Caco-2 (cell line): ENCODE measurements at regions not wholly inside any gene's neighbourhood (a gene's known extent, or its start where the extent isn't known, plus 50 kb on each side); places are given as distances from the start of the nearest gene placed in this dataset.

Experiments used
- BruUV-seq: library from RNA; stranded (reverse); fragments of 400-500 nt; replicated peaks from 2 replicates; lab custom pipeline; 2021; lab: Mats Ljungman, UMichigan
- CTCF ChIA-PET: fragments of 300-600 bp; sonication (Branson Sonifier 250); formaldehyde crosslinking; loops from one replicate; lab custom pipeline; 2022; ENCODE audit warnings: antibody characterized with exemption; lab: Charles Lee
- POLR2A ChIA-PET: fragments of 300-600 bp; sonication (Branson Sonifier 250); formaldehyde crosslinking; loops from one replicate; lab custom pipeline; 2022; ENCODE audit warnings: antibody characterized with exemption; lab: Charles Lee
- DNase-seq, 2 experiments: peaks; one replicate each; pipeline versions ENCODE4 v3.0.0 to v3.0.0-alpha.2; 2020 to 2022
- H3K27me3 ChIP-seq: replicated peaks from 2 replicates; pipeline ENCODE4 v1.6.0; 2011; ENCODE audit warnings: low read length; ENCODE audit not compliant: control insufficient read depth, insufficient read depth
- H3K36me3 ChIP-seq: 2 replicates; pipeline ENCODE4 v1.5.1; 2011; ENCODE audit warnings: low read length; ENCODE audit not compliant: control insufficient read depth, insufficient read depth
- H3K4me1 ChIP-seq: fragments of 250-450 bp; sonication (Bioruptor Pico); 2 replicates; pipeline ENCODE4 v1.5.1; 2020; ENCODE audit warnings: mild to moderate bottlenecking
- H3K4me3 ChIP-seq: 2 replicates; pipeline ENCODE4 v1.5.1; 2011; ENCODE audit warnings: low read depth, mild to moderate bottlenecking, control low read depth, low read length
- H3K9me3 ChIP-seq: fragments of 250-450 bp; sonication (Bioruptor Pico); 2 replicates; pipeline ENCODE4 v1.5.1; 2020; ENCODE audit warnings: mild to moderate bottlenecking, moderate library complexity
- H3K27ac Mint-ChIP-seq: one replicate; pipeline ENCODE4 v1.8.0; 2022; ENCODE audit warnings: mixed read lengths; ENCODE audit not compliant: unreplicated experiment
- H3K27me3 Mint-ChIP-seq: one replicate; pipeline ENCODE4 v1.8.0; 2022; ENCODE audit warnings: mixed read lengths; ENCODE audit not compliant: insufficient read depth, unreplicated experiment
- H3K36me3 Mint-ChIP-seq: one replicate; pipeline ENCODE4 v1.8.0; 2022; ENCODE audit warnings: mild to moderate bottlenecking, mixed read lengths; ENCODE audit not compliant: insufficient read depth, unreplicated experiment
- H3K4me1 Mint-ChIP-seq: one replicate; pipeline ENCODE4 v1.8.0; 2022; ENCODE audit warnings: low read depth, mixed read lengths; ENCODE audit not compliant: unreplicated experiment
- H3K4me3 Mint-ChIP-seq: one replicate; pipeline ENCODE4 v1.8.0; 2022; ENCODE audit warnings: mild to moderate bottlenecking, moderate library complexity, mixed read lengths; ENCODE audit not compliant: unreplicated experiment
- H3K9me3 Mint-ChIP-seq: one replicate; pipeline ENCODE4 v1.8.0; 2022; ENCODE audit warnings: mixed read lengths; ENCODE audit not compliant: unreplicated experiment
- CTCF ChIP-seq, 2 experiments: fragments of 200-600 bp in 1 of 2; IDR thresholded peaks; 1 replicate in 1 of 2; 2 replicates in 1 of 2; pipeline versions ENCODE4 v1.5.1 to v1.8.0; 2011 to 2022; ENCODE audit warnings: antibody characterized with exemption in 1 of 2, control low read depth in 1 of 2, inconsistent platforms in 1 of 2, low read depth in 1 of 2, low read length in 1 of 2, mild to moderate bottlenecking in 1 of 2, moderate library complexity in 1 of 2; ENCODE audit not compliant: insufficient read depth in 1 of 2, severe bottlenecking in 1 of 2, unreplicated experiment in 1 of 2
- intact Hi-C: fragments of 100-400 bp; cut with micrococcal nuclease; formaldehyde crosslinking; loops from one replicate; pipeline ENCODE4 v1.10.0; 2022; ENCODE audit not compliant: unreplicated experiment

- no peak for DNase-seq
- no peak overlapping the region for H3K4me3 ChIP-seq
- H3K4me1 ChIP-seq, result no peaks in the 10 kb centered on the region
- intact Hi-C loops, result no loop called here
- no peaks in the 10 kb centered on the region for H3K9me3 ChIP-seq
- CTCF ChIA-PET, result no interaction called here
- H3K27ac Mint-ChIP-seq, result no peak overlapping the region
- H3K9me3 Mint-ChIP-seq, result no peaks in the 10 kb centered on the region
- H3K36me3 ChIP-seq, result no peaks in the 10 kb centered on the region
- H3K36me3 Mint-ChIP-seq, result no peaks in the 10 kb centered on the region
- POLR2A ChIA-PET, result no interaction called here
- H3K4me1 Mint-ChIP-seq, result no peaks in the 10 kb centered on the region
- H3K27me3 ChIP-seq, result no peaks in the 10 kb centered on the region
- TF ChIP-seq CTCF (IDR thresholded peaks at IDR 0.05; ENCODE audit: insufficient read depth in 1 of 2, low read depth in 1 of 2, low read length in 1 of 2, severe bottlenecking in 1 of 2, unreplicated experiment in 1 of 2), result no peak
- no TSS peak for BruUV-seq
- no peaks in the 10 kb centered on the region for H3K27me3 Mint-ChIP-seq
- H3K4me3 Mint-ChIP-seq, result no peak overlapping the region
Observed at GRCh38 chr4:25575611-25576010, 80.0 kb upstream of the SLC34A2 start.

- BruUV-seq, result no TSS peak
- H3K4me3 ChIP-seq, result no peak overlapping the region
- intact Hi-C loops, result no loop called here
- ChIA-PET POLR2A (no interaction called here), CTCF (no interaction called here)
- H3K36me3 Mint-ChIP-seq, result no peaks in the 10 kb centered on the region
- no peaks in the 10 kb centered on the region for H3K9me3 ChIP-seq
- no peak overlapping the region for H3K4me3 Mint-ChIP-seq
- H3K27me3 ChIP-seq, result no peaks in the 10 kb centered on the region
- no peaks in the 10 kb centered on the region for H3K9me3 Mint-ChIP-seq
- H3K27me3 Mint-ChIP-seq, result no peaks in the 10 kb centered on the region
- DNase-seq, result no peak
- H3K4me1 ChIP-seq, result no peaks in the 10 kb centered on the region
- TF ChIP-seq CTCF (IDR thresholded peaks at IDR 0.05; ENCODE audit: insufficient read depth in 1 of 2, low read depth in 1 of 2, low read length in 1 of 2, severe bottlenecking in 1 of 2, unreplicated experiment in 1 of 2), result no peak
- no peak overlapping the region for H3K27ac Mint-ChIP-seq
- no peaks in the 10 kb centered on the region for H3K36me3 ChIP-seq
- no peaks in the 10 kb centered on the region for H3K4me1 Mint-ChIP-seq
Observed at GRCh38 chr4:25578432-25578831, 77.2 kb upstream of the SLC34A2 start.

DNA sequence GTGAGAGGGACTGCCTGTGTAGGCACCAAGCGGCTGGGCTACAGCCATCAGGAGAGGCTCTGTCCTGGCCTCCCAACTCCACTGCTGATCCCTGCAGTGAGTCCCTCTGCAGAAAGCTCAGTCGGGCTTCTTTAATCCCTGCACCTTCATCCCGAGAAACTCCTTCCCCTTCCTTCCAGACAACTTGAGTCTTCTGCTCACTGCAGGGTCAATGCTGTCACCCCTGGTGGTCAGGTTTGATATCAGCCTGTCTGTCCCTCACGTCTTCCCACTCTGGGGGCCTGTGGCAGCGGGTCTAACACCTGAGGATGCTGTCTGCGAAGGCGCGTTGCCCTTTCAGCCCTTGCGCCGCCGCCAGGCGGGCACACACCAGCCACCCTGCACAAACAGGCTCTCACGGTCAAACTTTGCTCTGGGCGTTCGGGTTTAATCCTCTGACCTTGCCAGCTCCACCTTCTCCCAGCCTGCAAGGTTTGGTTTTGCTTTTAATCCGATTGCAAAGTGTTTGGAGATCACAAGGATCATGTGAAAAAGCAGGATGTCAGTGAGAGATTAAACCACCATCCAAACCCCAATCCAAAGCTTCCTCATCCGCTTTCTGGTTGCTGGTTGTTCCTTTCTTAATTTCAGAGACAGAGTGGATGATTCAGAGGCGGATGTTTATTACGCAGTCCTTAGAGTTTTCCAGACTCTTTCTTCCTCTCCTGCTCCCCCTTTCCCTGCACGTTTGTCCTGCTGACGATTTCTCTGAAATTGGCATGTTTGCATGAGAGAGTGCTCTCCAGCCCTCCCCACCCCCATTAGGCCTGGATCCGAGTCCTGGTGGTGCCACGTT, 74.8 kb upstream of the SLC34A2 start:
- no peaks in the 10 kb centered on the region for H3K36me3 ChIP-seq
- POLR2A ChIA-PET, result no interaction called here
- no peaks in the 10 kb centered on the region for H3K36me3 Mint-ChIP-seq
- CTCF ChIA-PET, result no interaction called here
- H3K27me3 ChIP-seq, result no peaks in the 10 kb centered on the region
- no peak for DNase-seq
- H3K4me1 ChIP-seq, result no peaks in the 10 kb centered on the region
- no peak for TF ChIP-seq CTCF (IDR thresholded peaks at IDR 0.05; ENCODE audit: insufficient read depth in 1 of 2, low read depth in 1 of 2, low read length in 1 of 2, severe bottlenecking in 1 of 2, unreplicated experiment in 1 of 2)
- H3K4me1 Mint-ChIP-seq, result no peaks in the 10 kb centered on the region
- no peaks in the 10 kb centered on the region for H3K27me3 Mint-ChIP-seq
- H3K4me3 ChIP-seq, result no peak overlapping the region
- intact Hi-C loops, result no loop called here
- H3K9me3 Mint-ChIP-seq, result no peaks in the 10 kb centered on the region
- H3K4me3 Mint-ChIP-seq, result no peak overlapping the region
- no TSS peak for BruUV-seq
- no peak overlapping the region for H3K27ac Mint-ChIP-seq
- no peaks in the 10 kb centered on the region for H3K9me3 ChIP-seq
